A549 (cell line): ENCODE measurements at regions not wholly inside any gene's neighbourhood (a gene's known extent, or its start where the extent isn't known, plus 50 kb on each side); places are given as distances from the start of the nearest gene placed in this dataset.

Source experiments
- CTCF ChIP-seq: fragments of >200 bp; sonication (Bioruptor Twin); formaldehyde crosslinking; IDR thresholded peaks from 3 replicates; pipeline ENCODE4 v1.5.1; 2016
- EHF ChIP-seq: fragments of 250-450 bp; sonication (Bioruptor Pico); IDR thresholded peaks from 2 replicates; pipeline ENCODE4 v1.5.0; 2020; ENCODE audit warnings: mild to moderate bottlenecking
- HDAC2 ChIP-seq: fragments of 200-600 bp; sonication (generic); IDR thresholded peaks from 2 replicates; pipeline ENCODE4 v1.6.1; 2016
- HOXB13 ChIP-seq: fragments of 250-450 bp; sonication (Bioruptor Pico); IDR thresholded peaks from 2 replicates; pipeline ENCODE4 v1.5.0; 2020; ENCODE audit warnings: low read depth, mild to moderate bottlenecking, moderate library complexity
- POLR2AphosphoS2 ChIP-seq: conservative IDR thresholded peaks from 2 replicates; pipeline ENCODE4 v1.6.1; 2012; ENCODE audit warnings: low read length, improper control_type of control experiment, inconsistent platforms
- RCOR1 ChIP-seq: fragments of 150-350 bp; IDR thresholded peaks from 2 replicates; pipeline ENCODE4 v1.6.1; 2014; ENCODE audit warnings: antibody characterized with exemption, low read length, low read depth
- RFX5 ChIP-seq: fragments of 450-650 bp; IDR thresholded peaks from 2 replicates; pipeline ENCODE4 v1.7.1; 2014; ENCODE audit warnings: antibody characterized with exemption, mild to moderate bottlenecking, moderate library complexity
- SMC3 ChIP-seq: fragments of >200 bp; sonication (Bioruptor Twin); formaldehyde crosslinking; IDR thresholded peaks from 3 replicates; pipeline ENCODE4 v1.6.1; 2018; ENCODE audit warnings: inconsistent platforms

GRCh38 chr10:47104786-47105385, 193.7 kb downstream of the PTPN20 start:
- no peak for TF ChIP-seq HDAC2
- no peak for TF ChIP-seq CTCF
- no peak for TF ChIP-seq SMC3
- TF ChIP-seq POLR2AphosphoS2, result no peak
- TF ChIP-seq EHF (CRISPR knock-in tag), result no peak
- no peak for TF ChIP-seq RFX5
- TF ChIP-seq RCOR1, result no peak
- TF ChIP-seq HOXB13, result no peak
